SIG-M5 treated with dmso at 0.1 percent for 504 hours (cell line): ENCODE measurements at regions not wholly inside any gene's neighbourhood (a gene's known extent, or its start where the extent isn't known, plus 50 kb on each side); places are given as distances from the start of the nearest gene placed in this dataset.

Source experiments
- DNase-seq: peaks from one replicate; lab custom pipeline; 2025; ENCODE audit not compliant: unreplicated experiment; lab: John Stamatoyannopoulos, UW

DNA sequence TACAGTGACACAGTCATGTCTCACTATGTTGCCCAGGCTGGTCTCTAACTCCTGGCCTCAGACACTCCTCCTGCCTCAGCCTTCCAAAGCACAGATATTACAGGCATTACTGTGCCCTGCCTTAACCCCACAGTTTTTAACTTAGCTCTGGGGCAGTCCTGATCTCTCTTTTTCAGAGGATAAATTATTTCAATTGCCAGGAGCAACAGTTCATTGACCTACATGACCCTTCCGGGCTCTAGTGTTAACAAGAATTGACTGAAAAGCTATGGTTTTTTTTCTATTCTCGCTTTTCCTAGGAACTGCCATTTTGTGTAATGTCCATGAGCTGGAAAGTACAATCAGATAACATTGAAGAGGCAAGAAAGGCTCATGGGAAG is 92.8 kb downstream of the HNRNPLL start:
- no peak for DNase-seq

DNA sequence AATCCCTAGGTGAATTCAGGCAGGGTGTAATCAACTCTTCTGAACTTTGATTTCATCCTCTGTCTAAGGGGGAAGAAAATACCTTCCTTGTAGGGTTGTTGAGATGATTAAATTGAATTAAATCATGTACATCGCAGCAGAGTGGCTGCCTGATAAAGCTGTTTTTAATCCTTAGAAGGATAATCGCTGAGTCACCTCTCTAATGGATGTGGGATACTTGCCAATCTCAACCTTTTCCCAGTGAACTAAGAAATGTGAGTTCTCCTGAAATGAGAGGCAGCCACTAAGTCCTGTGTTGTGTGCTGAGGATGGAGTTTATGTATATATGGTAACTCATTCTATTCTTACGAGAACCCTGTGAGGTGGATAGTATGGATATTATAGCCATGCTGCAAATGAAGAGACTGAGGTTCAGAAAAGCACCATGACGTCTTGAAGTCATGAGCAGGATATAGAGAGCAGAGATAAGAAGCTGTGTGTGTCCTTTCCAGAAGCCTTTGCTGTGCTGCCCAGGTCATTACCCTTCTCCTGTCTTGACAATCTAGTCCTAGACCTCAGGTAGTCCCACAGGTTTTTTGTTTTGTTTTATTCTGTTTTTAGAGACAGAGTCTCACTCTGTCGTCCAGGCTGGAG is 93.3 kb downstream of the HNRNPLL start:
- DNase-seq, result no peak

DNA sequence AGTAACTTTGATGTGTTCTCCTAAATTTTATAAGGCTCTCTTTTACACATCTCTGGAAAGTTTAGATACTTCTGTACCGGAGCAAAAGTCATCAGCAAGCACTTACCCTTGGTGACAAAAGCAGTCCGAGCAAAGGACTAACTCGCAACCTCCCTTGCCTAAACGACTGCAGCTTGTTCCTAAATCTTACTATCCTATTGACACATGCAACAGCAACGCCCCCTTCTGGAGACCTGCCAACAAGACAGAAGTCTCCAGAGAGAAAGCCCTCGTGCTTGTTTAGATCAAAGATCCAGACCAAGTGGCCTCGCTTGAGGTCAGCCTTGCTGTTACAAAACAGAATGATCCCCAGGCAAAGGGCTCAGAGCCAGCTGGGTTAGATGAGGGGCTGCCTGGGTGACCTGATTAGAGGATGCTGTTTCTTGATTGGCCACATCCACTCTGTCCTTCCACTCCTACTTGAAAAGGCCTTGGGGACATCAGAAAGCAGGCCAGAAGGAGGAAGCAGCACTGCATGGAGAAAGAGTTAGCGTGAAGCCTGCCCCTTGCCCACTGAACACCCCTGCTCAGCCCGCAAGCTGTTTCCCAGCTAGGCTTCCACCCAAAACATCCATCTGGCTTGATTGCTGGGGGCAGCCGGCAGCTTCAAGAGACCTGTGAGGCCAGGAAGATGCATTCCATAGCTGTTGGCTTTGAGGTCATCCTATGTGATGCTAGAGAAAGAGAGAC is 94.3 kb downstream of the HNRNPLL start:
- peak; percentile 92 for DNase-seq

DNA sequence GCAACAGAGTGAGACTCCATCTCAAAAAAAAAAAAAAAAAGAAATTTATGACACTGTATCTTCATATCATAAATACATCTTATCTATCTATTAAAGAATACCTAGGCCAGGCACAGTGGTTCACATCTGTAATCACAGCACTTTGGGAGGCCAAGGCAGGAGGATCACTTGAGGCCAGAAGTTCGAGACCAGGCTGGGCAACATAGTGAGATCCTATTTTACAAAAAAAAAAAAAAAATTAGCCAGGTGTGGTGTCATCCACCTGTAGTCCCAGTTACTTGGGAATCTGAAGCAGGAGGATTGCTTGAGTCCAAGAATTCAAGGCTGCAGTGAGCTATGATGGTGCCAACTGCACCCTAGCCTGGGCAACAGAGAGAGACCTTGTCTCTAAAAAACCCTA is 95.0 kb downstream of the HNRNPLL start:
- DNase-seq, result no peak

GRCh38 chr2:38505779-38506178 is 96.9 kb downstream of the HNRNPLL start:
- DNase-seq, result no peak

- no peak for DNase-seq
Measured at GRCh38 chr2:38504169-38504568, 98.6 kb downstream of the HNRNPLL start.

GRCh38 chr2:38502107-38502506 is 100.6 kb downstream of the HNRNPLL start:
- DNase-seq, result no peak

DNA sequence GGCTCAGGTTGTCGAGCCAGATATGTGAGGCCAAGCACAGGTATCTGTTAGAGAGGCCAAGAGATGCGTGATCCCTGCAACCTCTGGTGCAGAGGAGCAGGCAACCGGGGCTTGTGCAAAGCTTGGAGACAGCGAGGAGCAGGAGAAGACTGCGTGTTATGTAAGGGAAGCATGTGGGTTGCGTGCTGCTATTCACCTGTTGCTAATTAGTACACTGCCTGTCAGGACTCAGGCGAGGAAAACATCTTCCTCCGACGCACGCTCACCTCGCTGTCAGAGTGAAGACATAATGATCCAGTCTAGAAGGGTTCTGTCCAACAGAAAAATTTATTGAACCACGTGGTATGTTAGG is 102.5 kb downstream of the HNRNPLL start:
- no peak for DNase-seq

- no peak for DNase-seq
Measured at GRCh38 chr2:38499548-38500282, 103.0 kb downstream of the HNRNPLL start.

DNA sequence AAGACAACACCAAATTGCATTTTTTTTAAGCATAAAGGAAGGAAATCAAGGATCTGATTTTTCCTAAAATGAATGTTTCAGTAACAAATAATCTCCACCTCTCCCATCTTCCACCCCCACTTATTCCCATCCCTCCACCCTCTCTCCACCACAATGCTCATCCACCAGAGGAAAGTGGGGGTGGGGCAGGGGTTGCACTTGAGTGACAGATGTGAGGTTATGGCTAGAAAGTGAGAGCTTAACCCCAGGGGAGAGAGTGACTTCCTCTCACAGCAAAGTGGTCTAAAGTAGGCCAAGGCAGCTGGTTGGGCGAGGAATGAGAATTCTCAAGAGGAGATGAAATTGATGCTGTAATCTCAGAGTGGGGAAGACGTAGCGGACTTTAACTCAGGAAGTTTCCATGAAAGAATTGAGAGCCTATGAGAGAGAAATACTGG is 104.7 kb downstream of the HNRNPLL start:
- no peak for DNase-seq

GRCh38 chr2:38497670-38498037 is 105.1 kb downstream of the HNRNPLL start:
- no peak for DNase-seq

GRCh38 chr2:38496927-38497669 is 105.6 kb downstream of the HNRNPLL start:
- no peak for DNase-seq

GRCh38 chr2:38495880-38496279 is 106.8 kb downstream of the HNRNPLL start:
- no peak for DNase-seq

- no peak for DNase-seq
Measured at GRCh38 chr2:38494394-38494793, 108.3 kb downstream of the HNRNPLL start.

GRCh38 chr2:38492042-38492615 is 110.6 kb downstream of the HNRNPLL start:
- no peak for DNase-seq

- no peak for DNase-seq
Measured at GRCh38 chr2:38491436-38491835, 111.3 kb downstream of the HNRNPLL start.

- DNase-seq, result no peak
Measured at GRCh38 chr2:38489846-38490245, 112.8 kb upstream of the ATL2 start.

- DNase-seq, result no peak
Measured at GRCh38 chr2:38487852-38488251, 110.8 kb upstream of the ATL2 start.

GRCh38 chr2:38486213-38487026 is 109.3 kb upstream of the ATL2 start:
- DNase-seq, result no peak

DNA sequence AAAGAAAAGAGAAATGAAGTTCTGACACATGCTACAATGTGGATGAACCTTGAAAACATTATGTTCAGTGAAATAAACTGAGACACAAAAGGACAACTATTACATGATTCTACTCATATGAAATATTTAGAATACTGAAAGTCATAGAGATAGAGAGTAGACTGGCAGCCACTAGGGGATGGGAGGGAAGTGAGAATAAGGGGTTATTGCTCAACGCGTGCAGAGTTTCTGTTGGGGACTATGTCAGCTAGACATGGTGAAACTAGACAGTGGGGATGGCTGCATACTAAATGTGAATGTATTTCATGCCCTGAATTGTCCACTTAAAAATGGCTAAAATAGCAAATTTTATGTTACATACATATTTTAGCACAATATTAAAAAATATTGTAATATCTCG is 108.7 kb upstream of the ATL2 start:
- DNase-seq, result peak; percentile 91
